ENCODE measurements at regions not wholly inside any gene's neighbourhood (a gene's known extent, or its start where the extent isn't known, plus 50 kb on each side); places are given as distances from the start of the nearest gene placed in this dataset.

- TF ChIP-seq YY1 (IDR thresholded peaks at IDR 0.05; ENCODE audit: extremely low read depth, insufficient replicate concordance, low read depth, low read length) (no peak), CTCF (IDR thresholded peaks at IDR 0.05 in 2 of 3, conservative IDR thresholded peaks at IDR 0.05 in 1 of 3; ENCODE audit: borderline replicate concordance in 1 of 3, insufficient read depth in 1 of 3, low read depth in 2 of 3, low read length in 2 of 3) (no peak), POLR2A (IDR thresholded peaks at IDR 0.05; ENCODE audit: borderline replicate concordance, extremely low read depth, insufficient read depth, insufficient read length) (no peak), POLR2AphosphoS5 (IDR thresholded peaks at IDR 0.05; ENCODE audit: low read depth, low read length) (no peak), EZH2 (IDR thresholded peaks at IDR 0.05) (no peak), ZBTB33 (IDR thresholded peaks at IDR 0.05; ENCODE audit: extremely low read depth, insufficient replicate concordance, low read length) (no peak), CEBPB (IDR thresholded peaks at IDR 0.05; ENCODE audit: low read depth) (no peak), SP1 (IDR thresholded peaks at IDR 0.05; ENCODE audit: low read depth) (no peak), ZFX (IDR thresholded peaks at IDR 0.05) (no peak)
Observed at GRCh38 chr22:47772864-47773263, 1010.4 kb downstream of the TBC1D22A start.
